Glomerular visceral epithelial cell (primary cell): ENCODE measurements at regions not wholly inside any gene's neighbourhood (a gene's known extent, or its start where the extent isn't known, plus 50 kb on each side); places are given as distances from the start of the nearest gene placed in this dataset.

ENCODE experiments used
- DNase-seq: peaks from one replicate; pipeline ENCODE4 v3.0.0-alpha.2; 2016; ENCODE audit errors: extremely low spot score

- DNase-seq, result no peak
These were observed 101.3 kb upstream of the ZBTB40 start for GRCh38 chr1:22350171-22350923.

GRCh38 chr1:22350924-22351767, 100.5 kb upstream of the ZBTB40 start:
- DNase-seq, result no peak

GRCh38 chr1:22351768-22352080, 99.9 kb upstream of the ZBTB40 start:
- DNase-seq, result no peak

GRCh38 chr1:22352355-22352754, 99.3 kb upstream of the ZBTB40 start:
- no peak for DNase-seq

GRCh38 chr1:22352896-22353295, 98.8 kb upstream of the ZBTB40 start:
- no peak for DNase-seq

- DNase-seq, result no peak
These were observed 92.2 kb upstream of the ZBTB40 start for GRCh38 chr1:22359427-22359826.

- no peak for DNase-seq
These were observed 88.8 kb upstream of the ZBTB40 start for GRCh38 chr1:22362626-22363402.

- no peak for DNase-seq
These were observed 88.0 kb upstream of the ZBTB40 start for GRCh38 chr1:22363403-22364325.

GRCh38 chr1:22364326-22364650, 87.4 kb upstream of the ZBTB40 start:
- DNase-seq, result no peak

- DNase-seq, result no peak
These were observed 86.9 kb upstream of the ZBTB40 start for GRCh38 chr1:22364764-22365163.

GRCh38 chr1:22365331-22366295, 86.0 kb upstream of the ZBTB40 start:
- DNase-seq, result peak; percentile 30

- no peak for DNase-seq
These were observed 85.3 kb upstream of the ZBTB40 start for GRCh38 chr1:22366346-22366745.

- DNase-seq, result no peak
These were observed 83.5 kb upstream of the ZBTB40 start for GRCh38 chr1:22368125-22368524.

GRCh38 chr1:22369294-22370189, 82.1 kb upstream of the ZBTB40 start:
- DNase-seq, result no peak

GRCh38 chr1:22370190-22370498, 81.5 kb upstream of the ZBTB40 start:
- DNase-seq, result no peak

GRCh38 chr1:22371408-22371807, 80.2 kb upstream of the ZBTB40 start:
- no peak for DNase-seq

GRCh38 chr1:22373252-22373651, 78.4 kb upstream of the ZBTB40 start:
- DNase-seq, result no peak

GRCh38 chr1:22374001-22374400, 77.7 kb upstream of the ZBTB40 start:
- no peak for DNase-seq

- DNase-seq, result no peak
These were observed 76.0 kb upstream of the ZBTB40 start for GRCh38 chr1:22375601-22376000.

- DNase-seq, result no peak
These were observed 75.7 kb upstream of the ZBTB40 start for GRCh38 chr1:22376001-22376400.
